HEK293T (cell line): ENCODE measurements at regions not wholly inside any gene's neighbourhood (a gene's known extent, or its start where the extent isn't known, plus 50 kb on each side); places are given as distances from the start of the nearest gene placed in this dataset.

Source experiments
- ARNT ChIP-seq: fragments of 450-650 bp; IDR thresholded peaks from 2 replicates; pipeline ENCODE4 v1.6.1; 2017; ENCODE audit warnings: mild to moderate bottlenecking
- BHLHE40 ChIP-seq: fragments of 450-650 bp; IDR thresholded peaks from 2 replicates; pipeline ENCODE4 v1.6.1; 2016; ENCODE audit warnings: mild to moderate bottlenecking, moderate library complexity, borderline replicate concordance
- CTBP1 ChIP-seq: fragments of 450-650 bp; IDR thresholded peaks from 2 replicates; pipeline ENCODE4 v1.6.1; 2016; ENCODE audit warnings: borderline replicate concordance
- ELF4 ChIP-seq: fragments of 450-650 bp; IDR thresholded peaks from 2 replicates; pipeline ENCODE4 v1.6.1; 2017; ENCODE audit warnings: antibody characterized with exemption
- FOXA1 ChIP-seq: fragments of 450-650 bp; IDR thresholded peaks from 2 replicates; pipeline ENCODE4 v1.6.1; 2016; ENCODE audit warnings: mild to moderate bottlenecking
- FOXM1 ChIP-seq: fragments of 450-650 bp; IDR thresholded peaks from 2 replicates; pipeline ENCODE4 v1.6.1; 2017; ENCODE audit warnings: mild to moderate bottlenecking, borderline replicate concordance
- HDGF ChIP-seq: fragments of 450-650 bp; IDR thresholded peaks from 2 replicates; pipeline ENCODE4 v1.6.1; 2017; ENCODE audit warnings: antibody characterized with exemption, borderline replicate concordance
- LEF1 ChIP-seq: fragments of 450-650 bp; IDR thresholded peaks from 2 replicates; pipeline ENCODE4 v1.6.1; 2017; ENCODE audit warnings: mild to moderate bottlenecking, borderline replicate concordance
- SP1 ChIP-seq: fragments of 450-650 bp; IDR thresholded peaks from 2 replicates; pipeline ENCODE4 v1.6.1; 2017
- TARDBP ChIP-seq: fragments of 450-650 bp; IDR thresholded peaks from 2 replicates; pipeline ENCODE4 v1.6.1; 2016

DNA sequence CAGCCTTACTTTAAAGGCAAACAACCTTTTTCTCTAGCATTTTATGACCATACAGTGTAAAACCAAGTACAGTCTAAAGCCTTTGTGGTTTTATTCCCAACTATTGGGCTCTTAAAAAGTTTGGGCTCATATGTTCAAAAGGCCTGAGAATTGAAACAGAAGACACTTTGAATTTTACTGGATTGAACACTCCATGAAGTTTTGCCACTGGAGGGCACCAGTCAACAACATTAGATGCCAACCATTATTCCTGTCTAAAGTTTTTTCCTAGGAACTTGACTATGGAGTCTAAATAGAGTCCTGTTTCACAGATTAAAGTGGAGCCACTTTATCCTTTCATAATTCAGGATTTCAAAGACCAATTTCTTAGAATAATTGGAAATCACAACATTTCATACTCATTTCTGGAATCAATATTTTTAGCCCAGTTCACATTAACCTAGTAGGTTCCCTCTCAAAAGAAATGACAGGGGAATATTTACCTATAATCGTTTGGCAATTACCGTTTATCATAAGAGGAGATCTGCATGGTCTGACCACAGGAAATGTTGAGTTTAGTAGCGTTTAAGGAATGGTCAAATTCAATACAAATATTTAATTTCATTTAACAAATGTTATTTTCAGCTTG lies 244.1 kb upstream of the PDZRN3 start:
- TF ChIP-seq SP1: no peak
- TF ChIP-seq LEF1: no peak
- TF ChIP-seq FOXM1: no peak
- TF ChIP-seq TARDBP: no peak
- no peak for TF ChIP-seq ARNT
- no peak for TF ChIP-seq BHLHE40
- no peak for TF ChIP-seq FOXA1
- no peak for TF ChIP-seq HDGF
- TF ChIP-seq ELF4: no peak
- TF ChIP-seq CTBP1: no peak
